SHP77 treated with DMSO at 0.1 percent for 48 hours (cell line): ENCODE measurements at regions not wholly inside any gene's neighbourhood (a gene's known extent, or its start where the extent isn't known, plus 50 kb on each side); places are given as distances from the start of the nearest gene placed in this dataset.
A peak's percentile ranks its signal among the peaks of the same experiment; 100 is the strongest.

ENCODE experiments used
- DNase-seq: peaks from one replicate; lab custom pipeline; 2025; lab: John Stamatoyannopoulos, UW

DNA sequence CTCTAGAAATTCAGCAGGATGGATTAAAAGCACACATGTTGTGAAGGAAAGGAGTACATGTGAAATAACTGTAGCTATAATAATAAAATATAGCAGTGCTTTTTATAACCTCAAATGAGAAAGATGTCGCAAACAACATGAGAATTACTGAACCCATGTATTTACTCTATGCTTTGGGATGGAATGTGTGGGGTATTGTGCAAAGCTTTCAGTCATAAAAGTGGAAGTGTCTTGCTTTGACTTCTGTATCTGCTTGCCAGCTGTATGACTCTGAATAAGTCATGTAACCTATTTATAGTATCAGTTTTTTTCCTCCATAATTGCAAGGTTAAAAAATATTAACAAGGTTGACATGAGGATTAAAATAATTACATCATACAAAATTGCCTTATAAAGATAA is 519.3 kb upstream of the CADM2 start:
- DNase-seq, result no peak

DNA sequence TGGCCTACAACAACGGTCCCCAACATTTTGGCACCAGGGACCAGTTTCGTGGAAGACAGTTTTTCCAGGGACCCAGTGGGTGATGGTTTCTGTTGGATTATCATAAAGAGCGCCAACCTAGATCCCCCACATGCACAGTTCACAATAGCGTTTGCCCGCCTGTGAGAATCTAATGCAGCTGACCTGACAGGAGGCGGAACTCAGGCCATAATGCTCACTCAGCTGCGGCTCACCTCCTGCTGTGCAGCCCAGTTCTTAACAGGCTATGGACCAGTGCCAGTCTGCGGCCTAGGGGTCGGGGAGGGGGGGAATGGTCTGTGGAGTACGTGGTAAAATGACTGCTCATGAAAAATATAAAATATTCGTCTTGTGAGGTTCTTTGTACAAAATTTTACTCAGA is 518.5 kb upstream of the CADM2 start:
- no peak for DNase-seq

DNA sequence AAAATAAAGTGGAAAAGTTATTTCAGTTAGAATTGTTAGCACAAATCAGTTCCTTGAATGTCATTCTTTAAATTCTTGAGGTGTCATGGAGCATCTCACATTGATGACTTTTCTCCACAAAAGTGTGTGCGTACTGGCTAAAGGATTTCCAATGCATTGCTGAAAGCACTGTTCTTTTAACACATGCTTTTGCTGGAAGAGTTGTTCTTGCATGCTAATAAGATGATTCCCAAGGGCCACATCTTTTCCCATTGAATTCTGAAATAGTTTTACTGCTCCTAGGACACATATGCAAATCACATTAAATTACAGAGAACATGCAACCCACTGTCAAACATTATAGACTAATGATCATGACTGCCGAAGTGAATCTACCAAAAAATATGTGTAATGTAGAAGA is 516.3 kb upstream of the CADM2 start:
- no peak for DNase-seq

DNA sequence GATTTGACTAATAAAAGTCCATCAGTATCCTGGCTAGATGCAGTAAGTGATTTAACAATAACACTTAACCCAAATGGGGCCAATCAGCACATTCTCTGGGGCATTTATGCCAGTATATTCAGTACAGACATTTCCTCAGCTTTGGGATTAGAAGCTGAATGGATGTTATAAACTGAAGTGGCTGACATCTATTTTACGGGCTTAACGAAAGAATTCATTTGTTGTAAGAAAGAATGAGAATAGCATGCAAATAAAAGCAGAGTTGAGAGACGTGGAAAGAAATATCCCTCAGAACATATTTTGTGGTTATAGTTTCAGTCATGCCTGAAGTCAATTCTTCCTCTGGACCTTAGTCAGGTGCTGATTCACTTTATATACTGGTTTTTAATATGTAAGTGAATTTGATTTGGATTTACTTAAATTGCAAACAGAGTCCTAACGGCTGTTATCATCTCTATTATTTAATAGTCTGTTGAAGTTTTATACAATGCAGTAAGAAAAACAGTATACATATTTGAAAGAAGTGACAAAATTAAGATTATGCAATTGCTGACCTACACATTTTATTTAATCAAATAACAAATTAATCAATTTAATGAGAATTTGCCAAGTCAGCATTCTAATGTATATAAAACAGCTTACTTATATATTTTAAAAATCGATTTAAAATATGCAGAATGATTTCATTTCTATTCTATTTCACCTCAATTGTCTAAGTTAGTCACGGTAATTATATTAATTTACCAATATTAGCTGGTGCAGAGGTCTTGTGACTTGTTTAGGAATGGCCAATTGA is 513.9 kb upstream of the CADM2 start:
- no peak for DNase-seq

DNA sequence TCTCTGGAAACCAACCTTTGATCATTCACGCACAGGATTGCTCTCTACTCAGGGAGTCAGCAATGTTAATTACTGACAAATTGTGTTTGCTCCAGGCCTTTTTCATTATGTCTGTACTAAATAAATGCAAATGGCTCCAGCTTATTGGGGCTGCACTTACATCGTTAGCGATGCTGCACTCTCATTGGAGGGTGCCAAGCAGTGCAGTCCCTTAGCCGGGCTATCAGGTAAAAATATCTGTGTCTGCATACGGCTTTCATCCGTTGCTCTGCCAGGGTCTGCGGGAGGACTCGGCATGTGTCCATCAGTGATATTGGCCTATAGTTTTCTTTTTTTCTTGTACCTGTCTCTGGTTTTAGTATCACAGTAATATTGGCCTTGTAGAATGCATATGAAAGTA is 471.5 kb upstream of the CADM2 start:
- DNase-seq, result no peak

DNA sequence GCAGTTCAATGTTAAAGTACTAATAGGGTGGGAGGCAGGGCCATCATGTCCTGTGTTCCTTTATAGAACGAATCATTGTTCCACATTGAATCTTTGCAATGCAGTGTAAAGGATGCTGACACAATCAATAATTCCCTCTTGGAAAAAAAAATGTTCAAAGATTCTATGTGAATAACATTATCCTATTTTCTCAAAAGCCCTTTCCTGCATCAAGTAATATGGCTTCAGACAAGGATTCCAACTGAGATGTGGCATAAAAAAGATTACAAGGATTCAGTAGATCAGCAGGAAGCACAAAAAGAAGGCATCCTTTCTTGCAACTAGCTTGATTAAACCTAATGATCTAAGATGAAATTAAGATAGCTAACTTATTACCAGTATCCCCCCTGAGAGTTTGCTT is 454.0 kb upstream of the CADM2 start:
- DNase-seq, result no peak

DNA sequence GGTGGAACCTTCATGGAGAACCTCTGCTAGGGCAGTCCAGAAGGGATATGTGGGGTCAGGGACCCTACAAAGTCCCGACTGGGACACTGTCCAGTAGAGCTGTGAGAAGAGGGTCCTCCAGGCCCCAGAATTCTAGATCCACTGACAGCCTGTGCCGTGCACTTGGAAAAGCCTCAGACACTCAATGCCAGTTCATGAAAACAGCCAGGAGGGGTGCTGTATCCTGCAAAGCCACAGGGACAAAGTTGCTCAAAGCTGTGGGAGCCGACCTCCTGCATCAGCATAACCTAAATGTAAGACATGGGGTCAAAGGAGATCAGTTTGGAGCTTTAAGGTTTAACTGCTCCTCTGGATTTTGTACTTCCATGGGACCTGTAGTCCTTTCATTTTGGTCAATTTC is 448.8 kb upstream of the CADM2 start:
- no peak for DNase-seq

DNA sequence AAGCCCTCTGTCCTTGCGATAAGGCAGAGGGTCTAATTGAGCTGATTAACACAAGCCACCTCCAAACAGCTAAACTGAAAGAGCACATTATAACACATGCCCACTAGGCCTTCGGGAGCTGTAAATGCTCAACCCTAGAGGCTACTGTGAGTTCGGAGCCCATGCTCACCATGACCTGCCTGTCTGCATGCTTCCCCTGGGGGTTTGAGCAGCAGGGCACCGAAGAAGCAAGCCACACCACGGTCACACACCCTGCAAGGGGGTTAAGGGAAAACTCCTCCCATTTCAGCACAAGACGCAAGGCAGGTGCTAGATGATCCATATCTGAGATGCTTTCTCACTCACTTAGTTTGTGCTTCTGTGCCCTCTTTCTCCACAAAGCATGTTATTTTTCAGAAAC is 435.9 kb upstream of the CADM2 start:
- no peak for DNase-seq

DNA sequence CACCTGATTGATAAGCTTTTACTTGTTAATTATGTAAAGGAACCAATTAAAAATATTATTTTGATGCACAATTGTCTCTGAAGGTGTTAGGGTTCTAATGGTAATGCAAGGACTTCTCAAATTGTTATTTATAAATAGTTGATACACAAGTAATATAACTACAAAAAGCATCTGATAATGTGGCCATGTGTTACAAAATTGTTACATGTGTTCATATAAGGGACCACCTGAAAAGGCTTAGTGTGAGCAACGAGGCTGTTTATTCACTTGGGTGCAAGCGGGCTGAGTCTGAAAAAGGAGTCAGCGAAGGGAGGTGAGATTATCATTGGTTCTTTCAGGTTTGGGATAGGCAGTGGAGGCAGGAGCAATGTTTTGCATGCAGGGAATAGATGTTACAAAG is 421.9 kb upstream of the CADM2 start:
- no peak for DNase-seq

DNA sequence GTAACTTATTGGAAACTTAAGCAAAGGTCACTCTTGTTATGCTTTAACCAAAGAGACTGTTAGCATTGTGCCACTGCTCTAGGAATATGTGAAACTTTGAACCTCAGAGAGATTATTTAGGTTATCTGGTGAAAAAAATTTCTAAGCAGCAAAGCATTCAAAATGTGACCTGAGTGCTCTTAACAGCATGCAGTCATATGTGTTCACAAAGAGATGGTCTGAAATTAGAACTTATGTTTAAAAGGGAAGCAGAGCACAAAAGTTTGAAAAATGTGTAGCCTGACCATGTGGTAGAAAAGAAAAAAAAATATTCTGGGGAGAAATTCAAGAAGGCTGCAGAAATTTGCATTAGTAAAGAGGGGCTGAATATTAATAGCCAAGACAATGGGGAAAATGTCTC is 420.2 kb upstream of the CADM2 start:
- no peak for DNase-seq

DNA sequence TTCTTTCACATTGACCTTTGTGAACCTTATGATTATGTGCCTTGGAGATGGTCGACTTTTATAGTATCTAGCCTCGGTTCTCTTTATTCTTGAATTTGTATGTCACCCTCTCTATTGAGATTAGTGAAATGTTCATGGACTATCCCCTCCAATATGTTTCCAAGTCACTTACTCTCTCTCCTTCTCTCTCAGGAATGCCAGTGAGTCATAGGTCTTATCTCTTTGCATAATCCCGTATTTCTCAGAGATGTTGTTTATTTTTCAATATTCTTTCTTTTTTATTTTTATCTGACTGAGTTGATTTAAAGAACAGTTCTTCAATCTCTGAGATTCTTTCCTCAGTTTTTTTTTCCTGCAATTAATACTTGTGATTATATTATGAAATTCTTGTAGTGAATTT is 411.6 kb upstream of the CADM2 start:
- DNase-seq, result no peak

DNA sequence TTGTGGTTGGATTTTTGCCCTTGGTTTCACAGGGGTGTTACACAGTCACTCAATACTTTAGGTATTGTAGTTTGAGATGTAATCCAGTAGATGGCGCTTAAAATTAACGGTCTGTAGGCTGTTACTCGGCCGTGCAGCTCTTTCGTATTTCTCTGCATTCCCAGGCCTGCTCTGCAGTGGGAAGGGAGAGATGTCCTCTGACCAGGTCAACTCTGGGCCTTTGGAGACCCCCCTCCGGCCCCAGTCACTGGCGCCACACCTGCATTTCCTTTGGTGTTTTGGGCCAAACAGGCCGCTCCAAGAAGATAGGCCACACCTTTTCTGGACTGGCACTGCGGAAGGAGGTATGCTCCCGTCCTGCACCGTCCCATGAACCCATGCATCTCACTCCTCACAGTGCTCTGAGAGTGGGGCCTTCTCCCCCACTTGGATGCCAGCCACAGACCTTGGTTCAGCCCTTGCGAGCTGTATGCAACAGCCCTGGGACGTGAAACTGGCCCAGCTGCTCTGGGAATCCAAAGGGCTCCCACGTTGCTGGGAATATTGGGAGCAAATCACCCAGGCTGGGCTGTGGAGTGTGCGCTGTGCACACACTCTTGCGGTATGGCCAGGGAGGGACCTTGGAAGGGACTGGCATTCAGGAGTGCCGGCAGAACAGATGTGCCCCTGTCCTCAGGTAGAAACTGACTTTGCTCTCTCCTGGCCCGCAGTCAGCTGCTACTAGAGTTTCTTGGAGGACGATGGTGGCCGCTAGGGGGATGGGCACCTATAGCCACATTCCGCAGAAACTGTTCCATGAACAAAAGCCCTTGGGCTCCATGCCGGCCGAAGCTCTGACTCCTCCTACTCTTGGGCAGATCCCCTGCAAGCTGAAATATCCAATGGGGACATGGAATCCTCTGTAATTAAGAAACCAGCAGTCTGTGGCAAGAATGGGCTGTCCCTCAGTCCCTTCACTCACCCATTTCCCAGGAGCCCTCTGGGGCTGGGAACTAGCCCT is 410.5 kb upstream of the CADM2 start:
- DNase-seq, result peak; percentile 90

DNA sequence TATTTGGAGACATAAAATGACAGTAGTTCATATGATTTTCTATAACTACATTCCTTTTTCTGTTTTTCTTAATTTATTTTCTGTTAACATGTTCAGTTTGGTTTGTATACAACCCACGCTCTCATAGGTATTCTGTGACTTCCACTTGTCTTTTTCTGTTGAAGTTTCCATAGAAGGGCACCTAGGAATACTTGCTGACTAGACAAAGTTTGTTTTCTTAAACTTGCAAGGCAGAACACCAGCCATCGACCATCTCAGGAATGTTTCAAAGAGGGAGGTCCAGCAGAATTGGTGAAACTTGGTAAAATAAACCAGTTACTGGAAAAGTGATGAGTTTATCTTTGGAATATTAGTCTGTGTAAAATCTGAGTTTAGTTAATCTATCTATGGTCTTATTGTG is 403.2 kb upstream of the CADM2 start:
- no peak for DNase-seq

DNA sequence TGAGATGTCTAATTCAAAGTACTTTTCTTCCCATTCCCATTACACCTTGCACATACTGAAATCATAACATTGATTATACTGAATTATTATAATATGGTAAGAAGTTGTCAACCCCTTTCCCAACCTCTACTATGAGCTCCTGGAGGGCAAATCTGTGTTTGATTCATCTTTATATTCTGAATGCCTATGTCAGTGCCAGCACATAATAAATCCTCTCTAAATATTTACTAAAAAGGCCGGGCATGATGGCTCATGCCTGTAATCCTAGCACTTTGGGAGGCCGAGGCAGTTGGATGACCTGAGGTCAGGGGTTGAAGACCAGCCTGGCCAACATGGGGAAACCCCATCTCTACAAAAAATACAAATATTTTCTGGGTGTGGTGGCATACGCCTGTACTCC is 392.5 kb upstream of the CADM2 start:
- no peak for DNase-seq

DNA sequence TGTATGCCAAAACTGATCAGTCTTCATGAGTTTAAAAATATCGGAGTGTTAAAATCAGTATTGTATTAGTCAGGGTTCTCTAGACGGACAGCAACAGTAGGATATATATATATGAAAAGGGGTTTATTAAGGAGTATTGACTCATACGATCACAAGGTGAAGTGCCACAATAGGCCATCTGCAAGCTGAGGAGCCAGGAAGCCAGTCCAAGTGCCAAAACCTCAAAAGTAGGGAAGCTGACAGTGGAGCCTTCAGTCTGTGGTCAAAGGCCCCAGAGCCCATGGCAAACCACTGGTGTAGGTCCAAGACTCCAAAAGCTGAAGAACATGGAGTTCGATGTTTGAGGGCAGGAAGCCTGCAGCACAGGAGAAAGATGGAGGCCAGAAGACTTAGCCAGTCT is 391.0 kb upstream of the CADM2 start:
- no peak for DNase-seq

DNA sequence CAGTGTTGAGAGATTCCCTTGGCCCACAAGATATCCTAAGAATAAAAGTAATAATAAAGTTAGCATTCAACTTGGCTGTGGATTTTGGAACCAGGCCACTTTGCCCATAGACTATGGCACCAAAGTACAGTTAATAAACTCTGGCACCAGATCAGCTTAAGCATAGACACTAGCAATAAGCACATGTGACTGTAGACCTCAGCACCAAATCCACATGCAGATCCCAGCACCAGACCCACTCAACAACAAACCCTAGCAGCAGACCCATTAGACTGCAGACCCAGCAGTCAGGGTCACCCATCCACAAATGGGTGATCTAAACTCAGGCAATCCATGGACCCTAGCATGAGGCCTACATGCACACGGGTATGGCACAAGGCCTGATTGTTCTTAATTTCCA is 384.8 kb upstream of the CADM2 start:
- no peak for DNase-seq

DNA sequence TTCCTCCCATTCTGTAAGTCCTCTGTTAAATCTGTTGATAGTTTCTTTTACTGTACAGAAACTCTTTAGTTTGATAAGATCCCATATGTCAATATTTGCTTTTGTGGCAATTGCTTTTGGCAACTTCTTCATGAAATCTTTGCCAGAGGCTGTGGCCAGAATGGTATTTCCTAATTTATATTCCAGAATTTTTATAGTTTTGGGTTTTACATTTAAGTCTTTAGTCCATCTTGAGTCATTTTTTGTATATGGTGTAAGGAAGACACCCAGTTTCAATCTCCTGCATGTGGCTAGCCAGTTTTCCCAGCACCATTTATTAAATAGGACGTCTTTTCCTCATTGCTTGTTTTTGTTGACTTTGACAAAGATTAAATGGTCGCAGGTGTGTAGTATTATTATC is 372.4 kb upstream of the CADM2 start:
- DNase-seq, result no peak

DNA sequence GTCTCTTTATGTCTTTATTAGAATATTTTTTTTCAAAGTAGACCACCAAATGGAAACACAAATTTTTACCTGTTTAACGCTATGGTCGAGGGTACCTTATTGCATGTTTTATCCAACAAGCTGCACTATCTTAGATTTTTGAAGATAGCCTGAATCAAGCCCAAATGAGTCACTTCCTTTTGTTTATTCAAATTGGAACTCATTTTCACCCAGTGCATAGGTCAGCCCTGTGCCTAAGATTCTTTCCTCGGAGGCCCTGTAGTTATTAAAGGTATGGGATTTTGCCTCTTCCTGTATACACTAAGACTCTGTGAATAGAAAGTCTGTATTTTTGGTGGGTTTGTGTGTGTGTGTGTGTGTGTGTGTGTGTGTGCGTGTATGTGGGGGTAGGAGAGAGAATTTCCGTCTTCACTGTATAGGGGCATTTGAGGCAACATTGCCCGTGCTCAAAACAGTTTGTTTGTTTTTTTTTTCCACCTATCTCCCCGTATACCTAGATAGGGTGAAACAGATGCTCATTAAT is 358.0 kb upstream of the CADM2 start:
- DNase-seq, result no peak

DNA sequence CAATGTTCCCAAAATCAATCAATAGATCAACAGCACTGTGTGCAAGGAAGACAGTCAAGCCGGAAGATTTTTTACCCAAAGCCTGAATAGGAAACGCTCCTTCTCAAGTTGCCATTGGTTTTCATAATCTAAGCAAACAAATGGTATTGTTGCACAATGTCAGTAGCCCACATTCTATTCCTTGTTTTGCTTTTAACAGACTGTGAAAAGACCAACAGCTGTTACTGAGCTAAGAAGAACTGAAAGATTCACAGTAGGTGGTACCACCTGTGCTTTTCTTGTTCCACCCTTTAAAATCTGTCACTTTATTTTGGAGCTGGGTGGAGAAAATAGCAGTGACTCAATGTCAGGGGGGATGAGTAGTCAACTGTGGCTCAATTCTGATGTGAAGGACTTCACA is 357.5 kb upstream of the CADM2 start:
- peak; percentile 31 for DNase-seq

DNA sequence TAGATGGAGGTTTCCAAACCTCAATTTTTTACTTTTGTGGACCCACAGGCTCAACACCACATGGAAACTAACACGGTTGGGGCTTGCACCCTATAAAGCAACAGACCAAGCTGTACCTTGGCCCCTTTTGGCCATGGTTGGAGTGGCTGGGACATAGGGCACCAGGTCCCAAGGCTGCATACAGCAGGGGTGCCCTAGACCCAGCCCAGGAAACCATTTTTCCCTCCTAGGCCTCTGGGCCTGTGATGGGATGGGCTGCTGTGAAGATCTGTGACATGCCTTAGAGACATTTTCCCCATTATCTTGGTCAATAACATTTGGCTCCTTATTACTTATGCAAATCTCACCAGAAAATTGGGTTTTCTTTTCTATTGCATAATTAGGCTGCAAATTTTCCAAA is 337.0 kb upstream of the CADM2 start:
- DNase-seq, result no peak

DNA sequence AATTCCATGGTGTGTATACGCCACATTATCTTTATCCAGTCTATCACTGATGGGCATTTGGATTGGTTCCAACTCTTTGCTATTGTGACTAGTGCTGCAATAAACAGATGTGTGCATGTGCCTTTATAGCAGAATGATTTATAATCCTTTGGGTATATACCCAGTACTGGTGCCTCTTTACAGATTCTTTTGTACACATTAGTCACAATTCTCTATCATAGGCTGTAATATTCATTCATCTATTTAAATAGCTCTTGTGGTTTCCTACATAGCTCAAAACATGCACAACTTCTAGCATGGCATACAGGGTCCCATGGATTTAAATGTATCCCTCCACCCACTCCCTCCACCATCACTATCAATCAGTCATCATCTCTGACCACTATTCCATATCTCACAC is 324.1 kb upstream of the CADM2 start:
- DNase-seq, result no peak

DNA sequence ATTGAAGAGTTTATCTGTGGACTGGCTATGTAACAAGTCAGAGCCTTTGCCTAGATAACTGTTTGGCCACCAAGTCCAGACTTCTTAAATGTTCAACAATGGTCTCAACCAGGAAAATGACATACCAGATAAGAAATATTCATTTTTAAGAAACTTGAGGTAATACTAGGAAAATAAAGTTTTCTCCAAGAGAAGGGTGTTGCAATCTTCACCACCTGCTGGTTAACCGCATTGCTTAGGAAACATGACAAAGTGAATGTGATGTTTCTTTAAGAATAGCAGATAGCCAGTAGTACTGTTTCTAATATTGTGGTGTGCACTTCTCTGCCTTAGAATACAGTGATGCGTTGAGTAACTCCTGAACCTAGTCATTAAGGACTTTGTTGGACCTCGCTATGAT is 321.5 kb upstream of the CADM2 start:
- DNase-seq, result no peak

DNA sequence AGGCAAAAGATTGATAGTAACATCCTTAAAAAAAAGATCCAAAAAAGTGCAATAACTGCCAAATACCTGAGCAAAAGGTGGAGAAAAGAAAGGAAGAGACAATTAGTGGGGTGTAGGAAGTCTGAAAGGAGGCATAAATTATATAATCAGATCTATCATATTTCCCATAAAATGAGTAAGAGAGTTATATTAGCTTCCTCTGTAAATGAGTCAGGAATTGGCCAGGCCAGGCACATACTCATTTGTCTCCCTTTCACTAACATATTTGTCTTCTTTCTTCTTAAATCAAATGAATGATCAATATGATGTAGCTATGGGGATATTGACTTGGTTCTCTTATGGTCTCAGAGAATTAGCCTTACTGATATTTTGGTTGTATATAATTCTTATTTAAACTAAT is 292.3 kb upstream of the CADM2 start:
- DNase-seq, result no peak
